Endothelial cell of umbilical vein (primary cell): ENCODE measurements at regions not wholly inside any gene's neighbourhood (a gene's known extent, or its start where the extent isn't known, plus 50 kb on each side); places are given as distances from the start of the nearest gene placed in this dataset.

ENCODE experiments used
- BruUV-seq: library from RNA; stranded (reverse); fragments of 400-500 nt; replicated peaks from 2 replicates; lab custom pipeline; 2021; lab: Mats Ljungman, UMichigan
- CTCF ChIA-PET: fragments of 300-600, 350-600 bp; sonication (Branson Sonifier 250); formaldehyde crosslinking; loops from one replicate; lab custom pipeline; 2021; ENCODE audit warnings: antibody characterized with exemption, inconsistent platforms; lab: Charles Lee
- POLR2A ChIA-PET: fragments of 300-600, 350-600 bp; sonication (Branson Sonifier 250); formaldehyde crosslinking; loops from one replicate; lab custom pipeline; 2021; ENCODE audit warnings: antibody characterized with exemption, inconsistent platforms; lab: Charles Lee
- DNase-seq: peaks from one replicate; pipeline ENCODE4 v3.0.0-alpha.2; 2011; ENCODE audit warnings: low read depth, low spot score
- FAIRE-seq: peaks from 2 replicates; lab custom pipeline; 2011; peaks lifted over from hg19 to GRCh38; lab: Jason Lieb, UNC
- H2AFZ ChIP-seq: 2 replicates; pipeline ENCODE4 v1.6.0; 2012; ENCODE audit warnings: low read depth, low read length, control low read depth, inconsistent platforms
- H3K27ac ChIP-seq: 2 replicates; pipeline ENCODE4 v1.5.1; 2011; ENCODE audit warnings: low read depth, mild to moderate bottlenecking, control low read depth, low read length, moderate library complexity; ENCODE audit not compliant: insufficient read depth
- H3K27me3 ChIP-seq, 2 experiments: 2 replicates each; pipeline versions ENCODE4 v1.6.0 to v1.6.1; 2011; ENCODE audit warnings: low read length in 2 of 2, mixed read lengths in 1 of 2; ENCODE audit not compliant: control insufficient read depth in 2 of 2, insufficient read depth in 2 of 2
- H3K36me3 ChIP-seq, 2 experiments: 2 replicates in 1 of 2; 3 replicates in 1 of 2; pipeline ENCODE4 v1.5.1; 2011; ENCODE audit warnings: low read length in 2 of 2, mild to moderate bottlenecking in 1 of 2, moderate library complexity in 1 of 2; ENCODE audit not compliant: control insufficient read depth in 2 of 2, insufficient read depth in 2 of 2; ENCODE audit errors: extremely low read depth in 1 of 2
- H3K4me1 ChIP-seq: 3 replicates; pipeline ENCODE4 v1.5.1; 2011; ENCODE audit warnings: mild to moderate bottlenecking, low read length; ENCODE audit not compliant: control insufficient read depth, insufficient read depth; ENCODE audit errors: extremely low read depth
- H3K4me2 ChIP-seq: 2 replicates; pipeline ENCODE4 v1.6.1; 2011; ENCODE audit warnings: low read length, control low read depth, mixed read lengths; ENCODE audit not compliant: insufficient read depth
- H3K4me3 ChIP-seq, 3 experiments: fragments of 200-600 bp in 1 of 3; sonication (generic), shearing (Covaris generic) in 1 of 3; replicated peaks in 1 of 3; 2 replicates each; pipeline ENCODE4 v1.5.1; 2011 to 2016; ENCODE audit warnings: control low read depth in 3 of 3, low read length in 3 of 3, mild to moderate bottlenecking in 2 of 3, inconsistent platforms in 1 of 3, low read depth in 1 of 3, moderate library complexity in 1 of 3; ENCODE audit not compliant: insufficient read depth in 1 of 3
- H3K79me2 ChIP-seq: 2 replicates; pipeline ENCODE4 v1.6.0; 2012; ENCODE audit warnings: low read length, inconsistent platforms; ENCODE audit not compliant: control insufficient read depth, insufficient read depth
- H3K9ac ChIP-seq: replicated peaks from 2 replicates; pipeline ENCODE3; 2011; ENCODE audit warnings: low read length, control low read depth; ENCODE audit not compliant: insufficient read depth; ENCODE audit errors: extremely low read depth
- H3K9me1 ChIP-seq: replicated peaks from 3 replicates; pipeline ENCODE4 v1.6.0; 2011; ENCODE audit warnings: mild to moderate bottlenecking, low read length; ENCODE audit not compliant: control insufficient read depth, insufficient read depth; ENCODE audit errors: extremely low read depth
- H3K9me3 ChIP-seq: replicated peaks from 2 replicates; pipeline ENCODE4 v1.5.1; 2012; ENCODE audit warnings: low read length, inconsistent platforms; ENCODE audit not compliant: control insufficient read depth, insufficient read depth
- H4K20me1 ChIP-seq: replicated peaks from 2 replicates; pipeline ENCODE3; 2011; ENCODE audit warnings: mild to moderate bottlenecking, low read length; ENCODE audit not compliant: control insufficient read depth, insufficient read depth; ENCODE audit errors: extremely low read depth
- EZH2 ChIP-seq: IDR thresholded peaks from 2 replicates; pipeline ENCODE4 v1.6.1; 2012; ENCODE audit warnings: borderline replicate concordance, low read depth, mild to moderate bottlenecking, moderate library complexity, low read length, inconsistent platforms; ENCODE audit not compliant: severe bottlenecking
- FOS ChIP-seq: IDR thresholded peaks from 2 replicates; pipeline ENCODE4 v1.6.1; 2011; ENCODE audit warnings: mild to moderate bottlenecking, low read length, moderate library complexity, borderline replicate concordance; ENCODE audit not compliant: insufficient read depth
- GATA2 ChIP-seq: IDR thresholded peaks from 2 replicates; pipeline ENCODE4 v1.7.0; 2011; ENCODE audit warnings: low read depth, mild to moderate bottlenecking, moderate library complexity, mixed read lengths, low read length; ENCODE audit not compliant: insufficient read length, insufficient read depth
- JUN ChIP-seq: IDR thresholded peaks from 2 replicates; pipeline ENCODE4 v1.6.1; 2011; ENCODE audit warnings: borderline replicate concordance, low read depth; ENCODE audit not compliant: insufficient read length, insufficient read depth
- MYC ChIP-seq: IDR thresholded peaks from one replicate; pipeline ENCODE4 v1.6.1; 2011; ENCODE audit warnings: mild to moderate bottlenecking, low read depth, low read length
- POLR2A ChIP-seq: IDR thresholded peaks from 2 replicates; pipeline ENCODE4 v1.6.1; 2012; ENCODE audit warnings: low read depth, mild to moderate bottlenecking, control low read depth, low read length
- POLR2AphosphoS5 ChIP-seq: IDR thresholded peaks from 2 replicates; pipeline ENCODE4 v1.6.1; 2012; ENCODE audit warnings: low read depth, mild to moderate bottlenecking, control low read depth, low read length, moderate library complexity; ENCODE audit not compliant: insufficient read depth
- dilution Hi-C: fragments of 300-500 bp; cut with MboI; formaldehyde crosslinking; loops from one replicate; pipeline ENCODE4 v1.15.0; 2019; ENCODE audit warnings: low sequenced_read_pairs; ENCODE audit not compliant: extremely low pct_ligation_motif_present
- intact Hi-C: fragments of 100-400 bp; cut with micrococcal nuclease; formaldehyde crosslinking; loops from one replicate; pipeline ENCODE4 v1.10.0; 2022
- TF ChIP-seq, protein P1 (sequence below), 2 donors: IDR thresholded peaks; 1 replicate in 1 of 2; 2 replicates in 1 of 2; pipeline ENCODE4 v1.5.1; 2011; ENCODE audit warnings: low read length in 2 of 2, mild to moderate bottlenecking in 2 of 2, moderate library complexity in 2 of 2, control low read depth in 1 of 2, inconsistent platforms in 1 of 2, low read depth in 1 of 2; ENCODE audit not compliant: insufficient read depth in 1 of 2; ENCODE audit errors: extremely low read depth in 1 of 2
- TF ChIP-seq, protein P2 (sequence below): IDR thresholded peaks from 2 replicates; pipeline ENCODE4 v1.6.1; 2011; ENCODE audit not compliant: insufficient read depth, insufficient read length

GRCh38 chr2:102871707-102872106, 109.9 kb downstream of the TMEM182 start:
- Histone ChIP-seq H3K4me1 (no peaks in the 10 kb centered on the region), H3K27ac (no peak overlapping the region), H3K9ac (no peak overlapping the region), H4K20me1 (no peaks in the 10 kb centered on the region), H2AFZ (no peak overlapping the region), H3K79me2 (no peaks in the 10 kb centered on the region), H3K4me2 (no peak overlapping the region), H3K9me3 (no peaks in the 10 kb centered on the region), H3K4me3 (no peak overlapping the region), H3K36me3 (no peaks in the 10 kb centered on the region), H3K9me1 (no peaks in the 10 kb centered on the region), H3K27me3 (no peaks in the 10 kb centered on the region)
- TF ChIP-seq JUN (no peak), POLR2A (no peak), POLR2AphosphoS5 (no peak), MYC (no peak), FOS (no peak), GATA2 (no peak), EZH2 (no peak)
- TF ChIP-seq, protein P1, sequence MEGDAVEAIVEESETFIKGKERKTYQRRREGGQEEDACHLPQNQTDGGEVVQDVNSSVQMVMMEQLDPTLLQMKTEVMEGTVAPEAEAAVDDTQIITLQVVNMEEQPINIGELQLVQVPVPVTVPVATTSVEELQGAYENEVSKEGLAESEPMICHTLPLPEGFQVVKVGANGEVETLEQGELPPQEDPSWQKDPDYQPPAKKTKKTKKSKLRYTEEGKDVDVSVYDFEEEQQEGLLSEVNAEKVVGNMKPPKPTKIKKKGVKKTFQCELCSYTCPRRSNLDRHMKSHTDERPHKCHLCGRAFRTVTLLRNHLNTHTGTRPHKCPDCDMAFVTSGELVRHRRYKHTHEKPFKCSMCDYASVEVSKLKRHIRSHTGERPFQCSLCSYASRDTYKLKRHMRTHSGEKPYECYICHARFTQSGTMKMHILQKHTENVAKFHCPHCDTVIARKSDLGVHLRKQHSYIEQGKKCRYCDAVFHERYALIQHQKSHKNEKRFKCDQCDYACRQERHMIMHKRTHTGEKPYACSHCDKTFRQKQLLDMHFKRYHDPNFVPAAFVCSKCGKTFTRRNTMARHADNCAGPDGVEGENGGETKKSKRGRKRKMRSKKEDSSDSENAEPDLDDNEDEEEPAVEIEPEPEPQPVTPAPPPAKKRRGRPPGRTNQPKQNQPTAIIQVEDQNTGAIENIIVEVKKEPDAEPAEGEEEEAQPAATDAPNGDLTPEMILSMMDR (IDR thresholded peaks at IDR 0.05; ENCODE audit: extremely low read depth in 1 of 2, insufficient read depth in 1 of 2, low read depth in 1 of 2, low read length in 2 of 2) = no peak
- TF ChIP-seq, protein P2, sequence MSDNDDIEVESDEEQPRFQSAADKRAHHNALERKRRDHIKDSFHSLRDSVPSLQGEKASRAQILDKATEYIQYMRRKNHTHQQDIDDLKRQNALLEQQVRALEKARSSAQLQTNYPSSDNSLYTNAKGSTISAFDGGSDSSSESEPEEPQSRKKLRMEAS = no peak
- no peak for FAIRE-seq
- ChIA-PET CTCF (interaction anchor here (1.1 kb wide), 1 partner anchor 31 kb away, joined by 3 read pairs; no protein-coding TSS in a partner anchor), POLR2A (no interaction called here)
- BruUV-seq = no TSS peak
- intact Hi-C loops (no loop called here), dilution Hi-C loops (no loop called here)
- no peak for DNase-seq
